Ishikawa (cell line): ENCODE measurements at regions not wholly inside any gene's neighbourhood (a gene's known extent, or its start where the extent isn't known, plus 50 kb on each side); places are given as distances from the start of the nearest gene placed in this dataset.

Source experiments
- CEBPB ChIP-seq: IDR thresholded peaks from 2 replicates; pipeline ENCODE4 v1.6.1; 2012
- EGR1 ChIP-seq: IDR thresholded peaks from 2 replicates; pipeline ENCODE4 v1.6.1; 2012
- TAF1 ChIP-seq: IDR thresholded peaks from 2 replicates; pipeline ENCODE4 v1.6.1; 2012; ENCODE audit warnings: low read depth, mild to moderate bottlenecking
- TCF12 ChIP-seq: IDR thresholded peaks from 2 replicates; pipeline ENCODE4 v1.6.1; 2012; ENCODE audit warnings: low read depth
- TEAD4 ChIP-seq: IDR thresholded peaks from 2 replicates; pipeline ENCODE4 v1.6.1; 2012
- YY1 ChIP-seq: IDR thresholded peaks from 2 replicates; pipeline ENCODE4 v1.6.1; 2012; ENCODE audit warnings: low read depth
- TF ChIP-seq, protein P1 (sequence below): IDR thresholded peaks from 2 replicates; pipeline ENCODE4 v1.6.1; 2012
- TF ChIP-seq, protein P2 (sequence below): IDR thresholded peaks from 2 replicates; pipeline ENCODE4 v1.6.1; 2012; ENCODE audit warnings: low read depth, mild to moderate bottlenecking
- TF ChIP-seq, protein P3 (sequence below): IDR thresholded peaks from 2 replicates; pipeline ENCODE4 v1.6.1; 2012

DNA sequence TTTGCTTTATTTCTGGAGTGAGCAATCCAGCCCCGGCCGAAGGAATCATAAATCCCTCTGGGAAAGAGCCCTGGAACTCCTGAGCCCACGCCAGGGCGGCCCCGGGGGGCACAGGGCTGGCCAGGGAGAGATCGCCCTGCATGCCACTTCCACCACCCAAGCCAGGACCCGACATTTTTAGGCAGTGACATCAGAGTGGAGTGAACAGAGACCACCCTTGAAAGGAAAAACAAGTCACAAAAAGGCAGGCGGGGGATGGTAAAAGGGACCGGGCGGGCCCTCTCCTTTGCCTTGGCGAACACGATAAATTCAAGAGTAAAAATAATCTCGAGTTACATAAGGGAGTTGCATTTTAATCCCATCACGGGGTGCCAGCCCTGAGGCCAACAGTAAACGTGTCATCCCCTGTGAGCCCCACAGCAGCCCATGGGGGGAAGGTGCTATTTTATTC is 284.1 kb downstream of the C16orf95 start:
- TF ChIP-seq TEAD4 (no peak), CEBPB (no peak), TCF12 (no peak), YY1 (no peak), TAF1 (no peak), EGR1 (no peak)
- TF ChIP-seq, protein P1, sequence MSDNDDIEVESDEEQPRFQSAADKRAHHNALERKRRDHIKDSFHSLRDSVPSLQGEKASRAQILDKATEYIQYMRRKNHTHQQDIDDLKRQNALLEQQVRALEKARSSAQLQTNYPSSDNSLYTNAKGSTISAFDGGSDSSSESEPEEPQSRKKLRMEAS: no peak
- TF ChIP-seq, protein P2, sequence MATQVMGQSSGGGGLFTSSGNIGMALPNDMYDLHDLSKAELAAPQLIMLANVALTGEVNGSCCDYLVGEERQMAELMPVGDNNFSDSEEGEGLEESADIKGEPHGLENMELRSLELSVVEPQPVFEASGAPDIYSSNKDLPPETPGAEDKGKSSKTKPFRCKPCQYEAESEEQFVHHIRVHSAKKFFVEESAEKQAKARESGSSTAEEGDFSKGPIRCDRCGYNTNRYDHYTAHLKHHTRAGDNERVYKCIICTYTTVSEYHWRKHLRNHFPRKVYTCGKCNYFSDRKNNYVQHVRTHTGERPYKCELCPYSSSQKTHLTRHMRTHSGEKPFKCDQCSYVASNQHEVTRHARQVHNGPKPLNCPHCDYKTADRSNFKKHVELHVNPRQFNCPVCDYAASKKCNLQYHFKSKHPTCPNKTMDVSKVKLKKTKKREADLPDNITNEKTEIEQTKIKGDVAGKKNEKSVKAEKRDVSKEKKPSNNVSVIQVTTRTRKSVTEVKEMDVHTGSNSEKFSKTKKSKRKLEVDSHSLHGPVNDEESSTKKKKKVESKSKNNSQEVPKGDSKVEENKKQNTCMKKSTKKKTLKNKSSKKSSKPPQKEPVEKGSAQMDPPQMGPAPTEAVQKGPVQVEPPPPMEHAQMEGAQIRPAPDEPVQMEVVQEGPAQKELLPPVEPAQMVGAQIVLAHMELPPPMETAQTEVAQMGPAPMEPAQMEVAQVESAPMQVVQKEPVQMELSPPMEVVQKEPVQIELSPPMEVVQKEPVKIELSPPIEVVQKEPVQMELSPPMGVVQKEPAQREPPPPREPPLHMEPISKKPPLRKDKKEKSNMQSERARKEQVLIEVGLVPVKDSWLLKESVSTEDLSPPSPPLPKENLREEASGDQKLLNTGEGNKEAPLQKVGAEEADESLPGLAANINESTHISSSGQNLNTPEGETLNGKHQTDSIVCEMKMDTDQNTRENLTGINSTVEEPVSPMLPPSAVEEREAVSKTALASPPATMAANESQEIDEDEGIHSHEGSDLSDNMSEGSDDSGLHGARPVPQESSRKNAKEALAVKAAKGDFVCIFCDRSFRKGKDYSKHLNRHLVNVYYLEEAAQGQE: no peak
- TF ChIP-seq, protein P3, sequence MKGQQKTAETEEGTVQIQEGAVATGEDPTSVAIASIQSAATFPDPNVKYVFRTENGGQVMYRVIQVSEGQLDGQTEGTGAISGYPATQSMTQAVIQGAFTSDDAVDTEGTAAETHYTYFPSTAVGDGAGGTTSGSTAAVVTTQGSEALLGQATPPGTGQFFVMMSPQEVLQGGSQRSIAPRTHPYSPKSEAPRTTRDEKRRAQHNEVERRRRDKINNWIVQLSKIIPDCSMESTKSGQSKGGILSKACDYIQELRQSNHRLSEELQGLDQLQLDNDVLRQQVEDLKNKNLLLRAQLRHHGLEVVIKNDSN: no peak
